ENCODE measurements at regions not wholly inside any gene's neighbourhood (a gene's known extent, or its start where the extent isn't known, plus 50 kb on each side); places are given as distances from the start of the nearest gene placed in this dataset.
A peak's percentile ranks its signal among the peaks of the same experiment; 100 is the strongest.

- no peak for DNase-seq
These were observed 133.8 kb upstream of the LMO4 start for GRCh38 chr1:87194856-87195255.

GRCh38 chr1:87196110-87196827, 132.4 kb upstream of the LMO4 start:
- DNase-seq: peak; percentile 79

GRCh38 chr1:87197156-87197555, 131.5 kb upstream of the LMO4 start:
- no peak for DNase-seq

- DNase-seq: no peak
These were observed 131.0 kb upstream of the LMO4 start for GRCh38 chr1:87197641-87198040.

- DNase-seq: peak; percentile 57
These were observed 127.6 kb upstream of the LMO4 start for GRCh38 chr1:87200875-87201638.

- no peak for DNase-seq
These were observed 126.9 kb upstream of the LMO4 start for GRCh38 chr1:87201768-87202167.

GRCh38 chr1:87202451-87202850, 126.2 kb upstream of the LMO4 start:
- DNase-seq: no peak

GRCh38 chr1:87202922-87203655, 125.6 kb upstream of the LMO4 start:
- no peak for DNase-seq

- no peak for DNase-seq
These were observed 124.8 kb upstream of the LMO4 start for GRCh38 chr1:87203904-87204303.

GRCh38 chr1:87204441-87204840, 124.2 kb upstream of the LMO4 start:
- no peak for DNase-seq

- no peak for DNase-seq
These were observed 123.8 kb upstream of the LMO4 start for GRCh38 chr1:87204921-87205320.

- DNase-seq: no peak
These were observed 122.4 kb upstream of the LMO4 start for GRCh38 chr1:87206044-87206831.

GRCh38 chr1:87208080-87208479, 120.6 kb upstream of the LMO4 start:
- DNase-seq: no peak

GRCh38 chr1:87208931-87209330, 119.7 kb upstream of the LMO4 start:
- no peak for DNase-seq

GRCh38 chr1:87210151-87210550, 118.5 kb upstream of the LMO4 start:
- DNase-seq: no peak

GRCh38 chr1:87212431-87213134, 116.1 kb upstream of the LMO4 start:
- DNase-seq: peak; percentile 45

- DNase-seq: peak; percentile 36
These were observed 115.6 kb upstream of the LMO4 start for GRCh38 chr1:87213135-87213515.

- DNase-seq: no peak
These were observed 113.1 kb upstream of the LMO4 start for GRCh38 chr1:87215592-87215991.

GRCh38 chr1:87218618-87219017, 110.1 kb upstream of the LMO4 start:
- no peak for DNase-seq

- no peak for DNase-seq
These were observed 109.5 kb upstream of the LMO4 start for GRCh38 chr1:87219141-87219540.

GRCh38 chr1:87219626-87220025, 109.1 kb upstream of the LMO4 start:
- no peak for DNase-seq

GRCh38 chr1:87220993-87221392, 107.7 kb upstream of the LMO4 start:
- no peak for DNase-seq
